C4-2B (cell line): ENCODE measurements at regions not wholly inside any gene's neighbourhood (a gene's known extent, or its start where the extent isn't known, plus 50 kb on each side); places are given as distances from the start of the nearest gene placed in this dataset.

ENCODE experiments used
- ZFX ChIP-seq: fragments of 450-650 bp; IDR thresholded peaks from 2 replicates; pipeline ENCODE4 v1.6.1; 2017
- TF ChIP-seq, protein P1 (sequence below): fragments of 450-650 bp; conservative IDR thresholded peaks from 2 replicates; pipeline ENCODE4 v1.5.1; 2017; ENCODE audit warnings: mild to moderate bottlenecking

DNA sequence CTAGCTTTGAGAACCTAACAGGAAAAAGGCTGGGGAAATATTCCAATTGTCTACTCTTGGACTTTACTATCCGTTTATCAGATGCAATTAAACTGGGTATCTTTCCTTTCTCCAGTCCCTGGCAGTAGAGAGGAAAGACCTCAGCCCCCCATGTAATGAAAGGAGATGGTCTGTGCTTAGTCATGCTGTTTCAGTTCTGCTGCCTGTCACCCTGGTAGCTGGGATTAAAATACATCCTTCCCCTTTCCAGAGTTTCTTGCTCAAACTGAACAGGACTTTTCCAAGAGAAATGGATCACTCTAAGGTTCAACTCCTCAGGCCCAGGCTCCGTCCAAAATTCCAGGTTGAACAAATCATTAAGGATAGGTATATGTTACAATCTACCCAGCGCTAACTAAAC is 202.9 kb downstream of the PTEN start:
- TF ChIP-seq, protein P1, sequence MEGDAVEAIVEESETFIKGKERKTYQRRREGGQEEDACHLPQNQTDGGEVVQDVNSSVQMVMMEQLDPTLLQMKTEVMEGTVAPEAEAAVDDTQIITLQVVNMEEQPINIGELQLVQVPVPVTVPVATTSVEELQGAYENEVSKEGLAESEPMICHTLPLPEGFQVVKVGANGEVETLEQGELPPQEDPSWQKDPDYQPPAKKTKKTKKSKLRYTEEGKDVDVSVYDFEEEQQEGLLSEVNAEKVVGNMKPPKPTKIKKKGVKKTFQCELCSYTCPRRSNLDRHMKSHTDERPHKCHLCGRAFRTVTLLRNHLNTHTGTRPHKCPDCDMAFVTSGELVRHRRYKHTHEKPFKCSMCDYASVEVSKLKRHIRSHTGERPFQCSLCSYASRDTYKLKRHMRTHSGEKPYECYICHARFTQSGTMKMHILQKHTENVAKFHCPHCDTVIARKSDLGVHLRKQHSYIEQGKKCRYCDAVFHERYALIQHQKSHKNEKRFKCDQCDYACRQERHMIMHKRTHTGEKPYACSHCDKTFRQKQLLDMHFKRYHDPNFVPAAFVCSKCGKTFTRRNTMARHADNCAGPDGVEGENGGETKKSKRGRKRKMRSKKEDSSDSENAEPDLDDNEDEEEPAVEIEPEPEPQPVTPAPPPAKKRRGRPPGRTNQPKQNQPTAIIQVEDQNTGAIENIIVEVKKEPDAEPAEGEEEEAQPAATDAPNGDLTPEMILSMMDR: no peak
- TF ChIP-seq ZFX: no peak
